NT2/D1 (cell line): ENCODE measurements at regions not wholly inside any gene's neighbourhood (a gene's known extent, or its start where the extent isn't known, plus 50 kb on each side); places are given as distances from the start of the nearest gene placed in this dataset.
A peak's percentile ranks its signal among the peaks of the same experiment; 100 is the strongest.

Experiments
- DNase-seq: peaks from one replicate; pipeline ENCODE4 v3.0.0-alpha.2; 2011; ENCODE audit warnings: low read depth, low spot score
- H3K27me3 ChIP-seq: 2 replicates; pipeline ENCODE4 v1.6.0; 2011; ENCODE audit warnings: mild to moderate bottlenecking; ENCODE audit not compliant: insufficient read length, insufficient read depth
- H3K36me3 ChIP-seq: 2 replicates; pipeline ENCODE4 v1.6.1; 2011; ENCODE audit warnings: mild to moderate bottlenecking, low read length, mixed read lengths; ENCODE audit not compliant: insufficient read depth, insufficient read length
- H3K4me1 ChIP-seq: 2 replicates; pipeline ENCODE4 v1.5.1; 2011; ENCODE audit not compliant: insufficient read depth, insufficient read length
- H3K4me3 ChIP-seq: 2 replicates; pipeline ENCODE4 v1.5.1; 2011; ENCODE audit warnings: low read depth; ENCODE audit not compliant: insufficient read length
- H3K9ac ChIP-seq: 2 replicates; pipeline ENCODE4 v1.6.0; 2011; ENCODE audit warnings: low read depth; ENCODE audit not compliant: insufficient read length
- H3K9me3 ChIP-seq: 2 replicates; pipeline ENCODE4 v1.5.1; 2011; ENCODE audit warnings: mild to moderate bottlenecking, low read length; ENCODE audit not compliant: insufficient read depth
- SUZ12 ChIP-seq: IDR thresholded peaks from 2 replicates; pipeline ENCODE4 v1.6.1; 2011; ENCODE audit not compliant: insufficient read length, insufficient read depth; ENCODE audit errors: extremely low read depth
- YY1 ChIP-seq: IDR thresholded peaks from 2 replicates; pipeline ENCODE4 v1.6.1; 2011; ENCODE audit not compliant: insufficient read length, insufficient read depth
- ZNF274 ChIP-seq: IDR thresholded peaks from 2 replicates; pipeline ENCODE4 v1.6.1; 2011; ENCODE audit warnings: mild to moderate bottlenecking, low read depth, low read length

GRCh38 chr20:60579941-60580515, 621.8 kb downstream of the CDH26 start:
- Histone ChIP-seq H3K27me3 (peaks cover 2% of the 10 kb centered on the region), H3K9me3 (peaks cover 9% of the 10 kb centered on the region; the same call in 1 of the 2 replicates), H3K4me1 (no peaks in the 10 kb centered on the region), H3K9ac (no peak overlapping the region), H3K4me3 (no peak overlapping the region), H3K36me3 (no peaks in the 10 kb centered on the region)
- DNase-seq, result peak; percentile 50
- TF ChIP-seq YY1 (no peak), ZNF274 (no peak), SUZ12 (no peak)

- Histone ChIP-seq H3K9ac (no peak overlapping the region), H3K4me3 (no peak overlapping the region), H3K27me3 (no peaks in the 10 kb centered on the region), H3K9me3 (peaks cover 9% of the 10 kb centered on the region; the same call in 1 of the 2 replicates), H3K4me1 (no peaks in the 10 kb centered on the region), H3K36me3 (no peaks in the 10 kb centered on the region)
- no peak for DNase-seq
- no peak for TF ChIP-seq YY1
- no peak for TF ChIP-seq SUZ12
- TF ChIP-seq ZNF274, result no peak
Measured at GRCh38 chr20:60581606-60582115, 623.4 kb downstream of the CDH26 start.

GRCh38 chr20:60583741-60584140, 625.5 kb downstream of the CDH26 start:
- TF ChIP-seq YY1 (no peak), SUZ12 (no peak), ZNF274 (no peak)
- H3K9ac ChIP-seq, result no peak overlapping the region
- no peak overlapping the region for H3K4me3 ChIP-seq
- no peak for DNase-seq
- no peaks in the 10 kb centered on the region for H3K4me1 ChIP-seq
- no peaks in the 10 kb centered on the region for H3K36me3 ChIP-seq
- no peaks in the 10 kb centered on the region for H3K9me3 ChIP-seq
- H3K27me3 ChIP-seq, result no peaks in the 10 kb centered on the region

GRCh38 chr20:60584221-60584620, 626.0 kb downstream of the CDH26 start:
- Histone ChIP-seq H3K4me1 (no peaks in the 10 kb centered on the region), H3K4me3 (no peak overlapping the region), H3K36me3 (no peaks in the 10 kb centered on the region), H3K27me3 (no peaks in the 10 kb centered on the region), H3K9ac (no peak overlapping the region), H3K9me3 (no peaks in the 10 kb centered on the region)
- no peak for DNase-seq
- TF ChIP-seq YY1, result no peak
- no peak for TF ChIP-seq SUZ12
- no peak for TF ChIP-seq ZNF274

- TF ChIP-seq SUZ12 (no peak), YY1 (no peak), ZNF274 (no peak)
- Histone ChIP-seq H3K4me3 (no peak overlapping the region), H3K4me1 (no peaks in the 10 kb centered on the region), H3K36me3 (no peaks in the 10 kb centered on the region), H3K27me3 (no peaks in the 10 kb centered on the region), H3K9ac (no peak overlapping the region), H3K9me3 (no peaks in the 10 kb centered on the region)
- no peak for DNase-seq
Measured at GRCh38 chr20:60585651-60586050, 627.4 kb downstream of the CDH26 start.

GRCh38 chr20:60586269-60587050, 628.2 kb downstream of the CDH26 start:
- TF ChIP-seq YY1 (no peak), ZNF274 (no peak), SUZ12 (no peak)

GRCh38 chr20:60587986-60588385, 629.8 kb downstream of the CDH26 start:
- Histone ChIP-seq H3K9ac (no peak overlapping the region), H3K9me3 (no peaks in the 10 kb centered on the region), H3K4me3 (no peak overlapping the region), H3K4me1 (no peaks in the 10 kb centered on the region), H3K36me3 (no peaks in the 10 kb centered on the region), H3K27me3 (peaks cover 3% of the 10 kb centered on the region)
- TF ChIP-seq SUZ12, result no peak
- no peak for TF ChIP-seq YY1
- TF ChIP-seq ZNF274, result no peak
- no peak for DNase-seq

More at GRCh38 chr20:60586269-60587050, 628.2 kb downstream of the CDH26 start:
- Histone ChIP-seq H3K4me1 (no peaks in the 10 kb centered on the region), H3K9ac (no peak overlapping the region), H3K9me3 (no peaks in the 10 kb centered on the region), H3K27me3 (no peaks in the 10 kb centered on the region), H3K4me3 (no peak overlapping the region), H3K36me3 (no peaks in the 10 kb centered on the region)
- no peak for DNase-seq
